Panc1 (cell line): ENCODE measurements at regions not wholly inside any gene's neighbourhood (a gene's known extent, or its start where the extent isn't known, plus 50 kb on each side); places are given as distances from the start of the nearest gene placed in this dataset.

Source experiments
- ATAC-seq: fragments of 200-7000 bp; cut with Tn5 transposase; 2 replicates; pipeline ENCODE4 v1.9.1; 2020; ENCODE audit warnings: mild to moderate bottlenecking, moderate library complexity
- BruUV-seq: library from RNA; stranded (reverse); fragments of 400-500 nt; replicated peaks from 2 replicates; lab custom pipeline; 2021; lab: Mats Ljungman, UMichigan
- CTCF ChIA-PET: fragments of 300-600 bp; sonication (Branson Sonifier 250); formaldehyde crosslinking; loops from one replicate; lab custom pipeline; 2022; ENCODE audit warnings: antibody characterized with exemption; lab: Charles Lee
- POLR2A ChIA-PET: fragments of 300-600 bp; sonication (Branson Sonifier 250); formaldehyde crosslinking; loops from one replicate; lab custom pipeline; 2022; ENCODE audit warnings: antibody characterized with exemption; lab: Charles Lee
- DNase-seq: peaks from one replicate; pipeline ENCODE4 v3.0.0-alpha.2; 2010; ENCODE audit warnings: low read depth, low spot score
- H3K27ac ChIP-seq: 2 replicates; pipeline ENCODE4 v1.5.1; 2011; ENCODE audit warnings: mild to moderate bottlenecking, low read length, inconsistent platforms
- H3K27me3 ChIP-seq: fragments of 200-500 bp; sonication (Bioruptor generic); 2 replicates; pipeline ENCODE4 v1.6.0; 2014; ENCODE audit warnings: low read length, inconsistent platforms; ENCODE audit not compliant: control insufficient read depth, insufficient read depth
- H3K36me3 ChIP-seq: fragments of 200-500 bp; sonication (Bioruptor generic); 2 replicates; pipeline ENCODE4 v1.5.1; 2014; ENCODE audit warnings: inconsistent platforms, mild to moderate bottlenecking, low read length, moderate library complexity; ENCODE audit not compliant: control insufficient read depth, insufficient read depth
- H3K4me1 ChIP-seq: 2 replicates; pipeline ENCODE4 v1.5.1; 2011; ENCODE audit warnings: inconsistent platforms, mild to moderate bottlenecking, low read length, moderate library complexity; ENCODE audit not compliant: control insufficient read depth, insufficient read depth
- H3K4me3 ChIP-seq, 2 experiments: 2 replicates each; pipeline ENCODE4 v1.5.1; 2011 to 2012; ENCODE audit warnings: low read depth in 2 of 2, low read length in 2 of 2, mild to moderate bottlenecking in 2 of 2, inconsistent platforms in 1 of 2, moderate library complexity in 1 of 2
- H3K9me3 ChIP-seq: fragments of 200-500 bp; sonication (Bioruptor generic); 2 replicates; pipeline ENCODE4 v1.5.1; 2014; ENCODE audit warnings: low read depth, mild to moderate bottlenecking, inconsistent platforms, low read length, moderate library complexity; ENCODE audit not compliant: control insufficient read depth, insufficient read depth
- POLR2AphosphoS5 ChIP-seq: IDR thresholded peaks from 2 replicates; pipeline ENCODE4 v1.6.1; 2012; ENCODE audit warnings: mild to moderate bottlenecking, low read depth, low read length, moderate library complexity
- REST ChIP-seq, 2 experiments: IDR thresholded peaks; 2 replicates each; pipeline ENCODE4 v1.6.1; 2011 to 2012; ENCODE audit warnings: low read depth in 2 of 2, control low read depth in 1 of 2, low read length in 1 of 2, mild to moderate bottlenecking in 1 of 2, moderate library complexity in 1 of 2; ENCODE audit not compliant: insufficient read depth in 1 of 2
- SIN3A ChIP-seq: IDR thresholded peaks from 2 replicates; pipeline ENCODE4 v1.6.1; 2012; ENCODE audit warnings: low read depth, mild to moderate bottlenecking, low read length, moderate library complexity, borderline replicate concordance; ENCODE audit not compliant: insufficient read depth
- TCF7L2 ChIP-seq: IDR thresholded peaks from 2 replicates; pipeline ENCODE4 v1.6.1; 2011; ENCODE audit warnings: mild to moderate bottlenecking, low read depth, low read length, inconsistent platforms
- in situ Hi-C: cut with HindIII; loops from 2 replicates; pipeline ENCODE4 v1.10.0; 2016; ENCODE audit warnings: low sequenced_read_pairs, low pct_unique_long_range_greater_than_20kb
- intact Hi-C: fragments of 100-400 bp; cut with micrococcal nuclease; formaldehyde crosslinking; loops from one replicate; pipeline ENCODE4 v1.10.0; 2022; ENCODE audit not compliant: unreplicated experiment
- TF ChIP-seq, protein P1 (sequence below): fragments of 450-650 bp; IDR thresholded peaks from 2 replicates; pipeline ENCODE4 v1.5.1; 2017; ENCODE audit warnings: mild to moderate bottlenecking

- POLR2A ChIA-PET: no interaction called here
- intact Hi-C loops (no loop called here), in situ Hi-C loops (no loop called here)
- TF ChIP-seq REST (IDR thresholded peaks at IDR 0.05; ENCODE audit: insufficient read depth in 1 of 2, low read depth in 2 of 2, low read length in 1 of 2) (no peak), TCF7L2 (no peak), SIN3A (no peak), POLR2AphosphoS5 (no peak)
- TF ChIP-seq, protein P1, sequence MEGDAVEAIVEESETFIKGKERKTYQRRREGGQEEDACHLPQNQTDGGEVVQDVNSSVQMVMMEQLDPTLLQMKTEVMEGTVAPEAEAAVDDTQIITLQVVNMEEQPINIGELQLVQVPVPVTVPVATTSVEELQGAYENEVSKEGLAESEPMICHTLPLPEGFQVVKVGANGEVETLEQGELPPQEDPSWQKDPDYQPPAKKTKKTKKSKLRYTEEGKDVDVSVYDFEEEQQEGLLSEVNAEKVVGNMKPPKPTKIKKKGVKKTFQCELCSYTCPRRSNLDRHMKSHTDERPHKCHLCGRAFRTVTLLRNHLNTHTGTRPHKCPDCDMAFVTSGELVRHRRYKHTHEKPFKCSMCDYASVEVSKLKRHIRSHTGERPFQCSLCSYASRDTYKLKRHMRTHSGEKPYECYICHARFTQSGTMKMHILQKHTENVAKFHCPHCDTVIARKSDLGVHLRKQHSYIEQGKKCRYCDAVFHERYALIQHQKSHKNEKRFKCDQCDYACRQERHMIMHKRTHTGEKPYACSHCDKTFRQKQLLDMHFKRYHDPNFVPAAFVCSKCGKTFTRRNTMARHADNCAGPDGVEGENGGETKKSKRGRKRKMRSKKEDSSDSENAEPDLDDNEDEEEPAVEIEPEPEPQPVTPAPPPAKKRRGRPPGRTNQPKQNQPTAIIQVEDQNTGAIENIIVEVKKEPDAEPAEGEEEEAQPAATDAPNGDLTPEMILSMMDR: no peak
- Histone ChIP-seq H3K36me3 (no peaks in the 10 kb centered on the region), H3K4me1 (no peaks in the 10 kb centered on the region), H3K4me3 (no peak overlapping the region), H3K9me3 (no peaks in the 10 kb centered on the region), H3K27ac (no peak overlapping the region), H3K27me3 (no peaks in the 10 kb centered on the region)
- DNase-seq: no peak
- no TSS peak for BruUV-seq
- CTCF ChIA-PET: no interaction called here
- ATAC-seq: no peak
Measured at GRCh38 chr2:220114443-220114842, 487.0 kb downstream of the SLC4A3 start.

DNA sequence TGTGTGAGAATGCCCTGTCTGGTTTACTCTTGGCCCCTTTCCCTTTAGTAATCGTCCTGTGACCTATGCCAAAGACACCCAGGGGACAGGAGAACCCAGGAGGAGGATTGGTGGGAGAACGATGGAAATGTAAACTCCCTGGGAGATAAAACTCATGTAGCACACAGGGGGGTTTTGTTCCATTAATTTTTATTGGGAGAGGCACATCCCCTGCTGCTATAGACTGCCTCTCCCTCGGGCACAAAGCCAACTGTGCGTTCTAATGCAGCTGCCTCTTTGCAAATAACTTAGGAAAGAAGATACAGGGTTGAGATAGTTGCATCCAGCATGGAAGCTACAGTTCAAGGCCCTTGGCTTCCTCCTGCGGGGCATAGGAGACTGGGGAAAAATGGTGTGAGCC, 489.6 kb downstream of the SLC4A3 start:
- in situ Hi-C loops (no loop called here), intact Hi-C loops (no loop called here)
- no peaks in the 10 kb centered on the region for H3K9me3 ChIP-seq
- H3K27ac ChIP-seq: no peak overlapping the region
- H3K4me1 ChIP-seq: no peaks in the 10 kb centered on the region
- DNase-seq: no peak
- ChIA-PET CTCF (no interaction called here), POLR2A (no interaction called here)
- no TSS peak for BruUV-seq
- H3K36me3 ChIP-seq: no peaks in the 10 kb centered on the region
- ATAC-seq: no peak
- no peaks in the 10 kb centered on the region for H3K27me3 ChIP-seq
- H3K4me3 ChIP-seq: no peak overlapping the region
- TF ChIP-seq, protein P1: no peak
- TF ChIP-seq TCF7L2 (no peak), SIN3A (no peak), POLR2AphosphoS5 (no peak)
